SK-N-SH (cell line): ENCODE measurements at regions not wholly inside any gene's neighbourhood (a gene's known extent, or its start where the extent isn't known, plus 50 kb on each side); places are given as distances from the start of the nearest gene placed in this dataset.

Source experiments
- CTCF ChIA-PET: fragments of 300-600, 350-600 bp; formaldehyde crosslinking; extraction: SDS; loops from one replicate; lab custom pipeline; 2021; lab: Yijun Ruan, JAX
- POLR2A ChIA-PET: fragments of 350-600 bp; sonication (Branson Sonifier 250); formaldehyde crosslinking; extraction: SDS; loops from one replicate; lab custom pipeline; 2020; ENCODE audit warnings: antibody characterized with exemption, inconsistent platforms; lab: Yijun Ruan, JAX
- DNase-seq: peaks from one replicate; pipeline ENCODE4 v3.0.0; 2012
- H2AFZ ChIP-seq: fragments of 200-600 bp; sonication (generic); 2 replicates; pipeline ENCODE4 v1.8.1; 2016; ENCODE audit warnings: antibody characterized with exemption, mild to moderate bottlenecking, low read depth
- H3F3A ChIP-seq: fragments of 200-600 bp; sonication (generic); replicated peaks from 2 replicates; pipeline ENCODE3; 2016; ENCODE audit warnings: antibody characterized with exemption, mild to moderate bottlenecking; ENCODE audit not compliant: insufficient read depth
- H3K27ac ChIP-seq, 2 experiments: fragments of 200-500 bp in 1 of 2; fragments of 200-600 bp in 1 of 2; sonication (Bioruptor generic) in 1 of 2; sonication (generic), shearing (Covaris generic) in 1 of 2; 2 replicates each; pipeline versions ENCODE4 v1.5.1 to v1.6.1; 2014 to 2016; ENCODE audit warnings: low read depth in 2 of 2, inconsistent platforms in 1 of 2, low read length in 1 of 2, mild to moderate bottlenecking in 1 of 2, mixed read lengths in 1 of 2
- H3K27me3 ChIP-seq: fragments of 200-600 bp; sonication (generic), shearing (Covaris generic); 2 replicates; pipeline ENCODE4 v1.6.1; 2016; ENCODE audit warnings: mixed run types; ENCODE audit not compliant: insufficient read depth
- H3K36me3 ChIP-seq, 2 experiments: fragments of 200-500 bp in 1 of 2; fragments of 200-600 bp in 1 of 2; sonication (Bioruptor generic) in 1 of 2; sonication (generic) in 1 of 2; replicated peaks in 1 of 2; 2 replicates each; pipeline versions ENCODE3 to v1.5.1; 2014 to 2016; ENCODE audit warnings: low read length in 1 of 2, mild to moderate bottlenecking in 1 of 2; ENCODE audit not compliant: insufficient read depth in 2 of 2, control insufficient read depth in 1 of 2
- H3K4me1 ChIP-seq, 2 experiments: fragments of 200-500 bp in 1 of 2; fragments of 200-600 bp in 1 of 2; sonication (Bioruptor generic) in 1 of 2; sonication (generic), shearing (Covaris generic) in 1 of 2; 2 replicates each; pipeline versions ENCODE4 v1.5.1 to v1.6.1; 2014 to 2016; ENCODE audit warnings: low read depth in 1 of 2, low read length in 1 of 2, mixed run types in 1 of 2; ENCODE audit not compliant: insufficient read depth in 2 of 2, control insufficient read depth in 1 of 2
- H3K4me2 ChIP-seq: fragments of 200-600 bp; sonication (generic), shearing (Covaris generic); 2 replicates; pipeline ENCODE4 v1.6.1; 2017; ENCODE audit warnings: mixed run types
- H3K4me3 ChIP-seq, 2 experiments: fragments of 200-500 bp in 1 of 2; fragments of 200-600 bp in 1 of 2; sonication (Bioruptor generic) in 1 of 2; sonication (generic), shearing (Covaris generic) in 1 of 2; 2 replicates each; pipeline versions ENCODE4 v1.5.1 to v1.8.1; 2014 to 2016; ENCODE audit warnings: low read depth in 2 of 2, inconsistent platforms in 1 of 2, low read length in 1 of 2, mild to moderate bottlenecking in 1 of 2, mixed read lengths in 1 of 2, moderate library complexity in 1 of 2
- H3K79me2 ChIP-seq: fragments of 200-600 bp; sonication (generic); 2 replicates; pipeline ENCODE4 v1.8.1; 2017; ENCODE audit warnings: mild to moderate bottlenecking; ENCODE audit not compliant: insufficient read depth
- H3K9ac ChIP-seq: fragments of 200-600 bp; sonication (generic); 2 replicates; pipeline ENCODE4 v1.6.1; 2017; ENCODE audit warnings: mixed run types
- H3K9me2 ChIP-seq: fragments of 200-600 bp; sonication (generic); 2 replicates; pipeline ENCODE4 v1.6.1; 2017; ENCODE audit warnings: mixed run types
- H3K9me3 ChIP-seq: fragments of 200-600 bp; sonication (generic); 2 replicates; pipeline ENCODE4 v1.6.1; 2017; ENCODE audit warnings: mixed run types, mild to moderate bottlenecking, moderate library complexity
- H4K20me1 ChIP-seq: fragments of 200-600 bp; sonication (generic); 2 replicates; pipeline ENCODE4 v1.6.1; 2017; ENCODE audit warnings: mild to moderate bottlenecking, mixed run types; ENCODE audit not compliant: insufficient read depth
- CHD2 ChIP-seq: fragments of 150-350 bp; IDR thresholded peaks from 2 replicates; pipeline ENCODE4 v1.6.1; 2018; ENCODE audit warnings: low read length; ENCODE audit not compliant: partially characterized antibody
- ELF1 ChIP-seq: IDR thresholded peaks from 2 replicates; pipeline ENCODE4 v1.4.0; 2012
- FOSL2 ChIP-seq: IDR thresholded peaks from 2 replicates; pipeline ENCODE4 v1.4.0; 2012; ENCODE audit warnings: low read depth, mild to moderate bottlenecking, moderate library complexity, borderline replicate concordance
- FOXJ3 ChIP-seq: sonication (generic); formaldehyde crosslinking; IDR thresholded peaks from 2 replicates; pipeline ENCODE4 v1.5.1; 2020; ENCODE audit warnings: mild to moderate bottlenecking, missing genetic modification reagents
- FOXM1 ChIP-seq: IDR thresholded peaks from 2 replicates; pipeline ENCODE4 v1.4.0; 2012; ENCODE audit warnings: low read depth, mild to moderate bottlenecking
- GATA2 ChIP-seq: sonication (generic); formaldehyde crosslinking; IDR thresholded peaks from 2 replicates; pipeline ENCODE4 v1.5.0; 2020; ENCODE audit warnings: mild to moderate bottlenecking, missing genetic modification reagents
- JUND ChIP-seq: IDR thresholded peaks from 2 replicates; pipeline ENCODE4 v1.4.0; 2012
- MXI1 ChIP-seq: IDR thresholded peaks from 2 replicates; pipeline ENCODE4 v1.6.1; 2012; ENCODE audit warnings: mild to moderate bottlenecking, low read depth, low read length, improper control_type of control experiment
- NFIC ChIP-seq: IDR thresholded peaks from 2 replicates; pipeline ENCODE4 v1.4.0; 2012; ENCODE audit warnings: borderline replicate concordance
- POLR2AphosphoS5 ChIP-seq: IDR thresholded peaks from 2 replicates; pipeline ENCODE4 v1.6.1; 2012; ENCODE audit warnings: low read depth, low read length
- RCOR1 ChIP-seq: fragments of 150-350 bp; IDR thresholded peaks from 2 replicates; pipeline ENCODE4 v1.6.1; 2017; ENCODE audit warnings: antibody characterized with exemption, low read length
- RFX5 ChIP-seq: IDR thresholded peaks from 2 replicates; pipeline ENCODE4 v1.6.1; 2012; ENCODE audit warnings: mild to moderate bottlenecking, improper control_type of control experiment, low read length
- RXRA ChIP-seq: IDR thresholded peaks from 2 replicates; pipeline ENCODE4 v1.4.0; 2012; ENCODE audit warnings: low read depth, mild to moderate bottlenecking, borderline replicate concordance
- SMC3 ChIP-seq: IDR thresholded peaks from 2 replicates; pipeline ENCODE4 v1.6.1; 2012; ENCODE audit warnings: low read depth, low read length, improper control_type of control experiment
- TAF1 ChIP-seq: IDR thresholded peaks from 2 replicates; pipeline ENCODE4 v1.6.1; 2012; ENCODE audit warnings: low read depth, mild to moderate bottlenecking, low read length, moderate library complexity, borderline replicate concordance
- TCF12 ChIP-seq: IDR thresholded peaks from 2 replicates; pipeline ENCODE4 v1.4.0; 2012
- YY1 ChIP-seq: IDR thresholded peaks from 2 replicates; pipeline ENCODE4 v1.4.0; 2012; ENCODE audit warnings: low read depth, mild to moderate bottlenecking
- WGBS: methylation state at CpG from one replicate; pipeline ENCODE4 v1.1.6; 2017; ENCODE audit warnings: low lambda C conversion rate; 5-methylcytosine and 5-hydroxymethylcytosine counted together
- TF ChIP-seq, protein P1 (sequence below): IDR thresholded peaks from 2 replicates; pipeline ENCODE4 v1.4.0; 2012; ENCODE audit warnings: low read depth
- TF ChIP-seq, protein P2 (sequence below): fragments of 200-600 bp; sonication (generic); IDR thresholded peaks from 2 replicates; pipeline ENCODE4 v1.6.1; 2017; ENCODE audit warnings: antibody characterized with exemption, mild to moderate bottlenecking, moderate library complexity
- TF ChIP-seq, protein P3 (sequence below): fragments of 150-350 bp; IDR thresholded peaks from 2 replicates; pipeline ENCODE4 v1.6.1; 2017; ENCODE audit warnings: antibody characterized with exemption, low read length, low read depth, borderline replicate concordance
- TF ChIP-seq, protein P4 (sequence below): fragments of 150-350 bp; IDR thresholded peaks from 2 replicates; pipeline ENCODE4 v1.6.1; 2016; ENCODE audit warnings: mild to moderate bottlenecking, low read depth, low read length
- TF ChIP-seq, protein P5 (sequence below): IDR thresholded peaks from 2 replicates; pipeline ENCODE4 v1.4.0; 2012; ENCODE audit warnings: low read depth, borderline replicate concordance

DNA sequence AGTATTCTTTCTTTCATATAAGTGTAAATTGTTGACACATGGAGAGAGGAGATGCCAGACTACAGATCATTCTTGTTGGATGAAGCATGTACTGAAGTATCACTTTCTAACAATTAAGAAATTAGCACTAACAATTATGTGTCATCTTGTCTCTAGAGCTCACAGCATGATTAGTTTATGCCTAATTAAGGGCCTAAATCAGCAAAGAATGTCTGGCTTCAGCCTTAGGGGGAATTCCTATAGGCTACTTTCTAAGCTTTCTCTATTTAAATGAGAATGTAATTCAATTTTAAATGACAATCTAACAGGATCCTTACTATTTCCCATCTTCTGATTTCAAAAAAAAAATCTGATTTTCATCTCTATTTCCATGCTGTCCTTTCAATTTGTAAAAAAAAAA is 371.0 kb downstream of the EPHA7 start:
- no peak overlapping the region for H3K4me3 ChIP-seq
- no peaks in the 10 kb centered on the region for H4K20me1 ChIP-seq
- no peaks in the 10 kb centered on the region for H3F3A ChIP-seq
- H3K9me2 ChIP-seq, result no peaks in the 10 kb centered on the region
- H3K9ac ChIP-seq, result no peak overlapping the region
- no peaks in the 10 kb centered on the region for H3K27me3 ChIP-seq
- H3K4me1 ChIP-seq, result no peaks in the 10 kb centered on the region
- no peaks in the 10 kb centered on the region for H3K79me2 ChIP-seq
- H3K4me2 ChIP-seq, result no peak overlapping the region
- ChIA-PET POLR2A (no interaction called here), CTCF (no interaction called here)
- no peak overlapping the region for H3K27ac ChIP-seq
- H2AFZ ChIP-seq, result no peak overlapping the region
- no peaks in the 10 kb centered on the region for H3K9me3 ChIP-seq
- TF ChIP-seq RCOR1, result no peak
- no peak for TF ChIP-seq FOXM1
- TF ChIP-seq RXRA, result no peak
- TF ChIP-seq RFX5, result no peak
- TF ChIP-seq, protein P1, sequence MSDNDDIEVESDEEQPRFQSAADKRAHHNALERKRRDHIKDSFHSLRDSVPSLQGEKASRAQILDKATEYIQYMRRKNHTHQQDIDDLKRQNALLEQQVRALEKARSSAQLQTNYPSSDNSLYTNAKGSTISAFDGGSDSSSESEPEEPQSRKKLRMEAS, result no peak
- TF ChIP-seq GATA2, result no peak
- TF ChIP-seq, protein P2, sequence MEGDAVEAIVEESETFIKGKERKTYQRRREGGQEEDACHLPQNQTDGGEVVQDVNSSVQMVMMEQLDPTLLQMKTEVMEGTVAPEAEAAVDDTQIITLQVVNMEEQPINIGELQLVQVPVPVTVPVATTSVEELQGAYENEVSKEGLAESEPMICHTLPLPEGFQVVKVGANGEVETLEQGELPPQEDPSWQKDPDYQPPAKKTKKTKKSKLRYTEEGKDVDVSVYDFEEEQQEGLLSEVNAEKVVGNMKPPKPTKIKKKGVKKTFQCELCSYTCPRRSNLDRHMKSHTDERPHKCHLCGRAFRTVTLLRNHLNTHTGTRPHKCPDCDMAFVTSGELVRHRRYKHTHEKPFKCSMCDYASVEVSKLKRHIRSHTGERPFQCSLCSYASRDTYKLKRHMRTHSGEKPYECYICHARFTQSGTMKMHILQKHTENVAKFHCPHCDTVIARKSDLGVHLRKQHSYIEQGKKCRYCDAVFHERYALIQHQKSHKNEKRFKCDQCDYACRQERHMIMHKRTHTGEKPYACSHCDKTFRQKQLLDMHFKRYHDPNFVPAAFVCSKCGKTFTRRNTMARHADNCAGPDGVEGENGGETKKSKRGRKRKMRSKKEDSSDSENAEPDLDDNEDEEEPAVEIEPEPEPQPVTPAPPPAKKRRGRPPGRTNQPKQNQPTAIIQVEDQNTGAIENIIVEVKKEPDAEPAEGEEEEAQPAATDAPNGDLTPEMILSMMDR, result no peak
- no peak for TF ChIP-seq CHD2
- no peak for TF ChIP-seq YY1
- TF ChIP-seq JUND, result no peak
- TF ChIP-seq, protein P3, sequence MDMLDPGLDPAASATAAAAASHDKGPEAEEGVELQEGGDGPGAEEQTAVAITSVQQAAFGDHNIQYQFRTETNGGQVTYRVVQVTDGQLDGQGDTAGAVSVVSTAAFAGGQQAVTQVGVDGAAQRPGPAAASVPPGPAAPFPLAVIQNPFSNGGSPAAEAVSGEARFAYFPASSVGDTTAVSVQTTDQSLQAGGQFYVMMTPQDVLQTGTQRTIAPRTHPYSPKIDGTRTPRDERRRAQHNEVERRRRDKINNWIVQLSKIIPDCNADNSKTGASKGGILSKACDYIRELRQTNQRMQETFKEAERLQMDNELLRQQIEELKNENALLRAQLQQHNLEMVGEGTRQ, result no peak
- TF ChIP-seq ELF1, result no peak
- no peak for TF ChIP-seq NFIC
- TF ChIP-seq, all 33 proteins: peak for 0
- DNase-seq, result no peak
- H3K36me3 ChIP-seq, result no peaks in the 10 kb centered on the region

DNA sequence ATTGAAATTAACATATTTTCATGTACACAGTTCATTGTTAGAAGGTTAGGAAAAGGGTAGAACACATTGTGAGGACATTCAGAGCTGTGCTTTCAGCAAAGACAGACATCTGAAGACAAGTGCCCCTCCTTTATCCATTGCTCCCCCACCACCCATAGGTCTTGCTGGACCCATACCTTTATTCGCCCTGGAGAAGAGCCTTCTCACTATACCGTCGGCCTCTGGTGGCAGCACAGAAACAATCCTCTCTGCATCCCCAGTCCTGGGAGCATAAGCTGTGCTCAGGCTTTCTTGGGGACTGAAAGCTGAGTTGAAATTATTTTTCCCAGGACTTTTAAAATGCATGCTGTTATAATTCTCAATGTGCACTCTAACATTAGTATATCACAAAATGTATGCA is 372.3 kb downstream of the EPHA7 start:
- H3K9ac ChIP-seq, result no peak overlapping the region
- TF ChIP-seq TAF1 (no peak), ELF1 (no peak), JUND (no peak), MXI1 (no peak), FOSL2 (no peak), TCF12 (no peak), RFX5 (no peak), POLR2AphosphoS5 (no peak), FOXJ3 (CRISPR knock-in tag) (no peak), SMC3 (no peak), YY1 (no peak), GATA2 (no peak)
- TF ChIP-seq, protein P4, sequence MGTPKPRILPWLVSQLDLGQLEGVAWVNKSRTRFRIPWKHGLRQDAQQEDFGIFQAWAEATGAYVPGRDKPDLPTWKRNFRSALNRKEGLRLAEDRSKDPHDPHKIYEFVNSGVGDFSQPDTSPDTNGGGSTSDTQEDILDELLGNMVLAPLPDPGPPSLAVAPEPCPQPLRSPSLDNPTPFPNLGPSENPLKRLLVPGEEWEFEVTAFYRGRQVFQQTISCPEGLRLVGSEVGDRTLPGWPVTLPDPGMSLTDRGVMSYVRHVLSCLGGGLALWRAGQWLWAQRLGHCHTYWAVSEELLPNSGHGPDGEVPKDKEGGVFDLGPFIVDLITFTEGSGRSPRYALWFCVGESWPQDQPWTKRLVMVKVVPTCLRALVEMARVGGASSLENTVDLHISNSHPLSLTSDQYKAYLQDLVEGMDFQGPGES, result no peak
- TF ChIP-seq, protein P5, sequence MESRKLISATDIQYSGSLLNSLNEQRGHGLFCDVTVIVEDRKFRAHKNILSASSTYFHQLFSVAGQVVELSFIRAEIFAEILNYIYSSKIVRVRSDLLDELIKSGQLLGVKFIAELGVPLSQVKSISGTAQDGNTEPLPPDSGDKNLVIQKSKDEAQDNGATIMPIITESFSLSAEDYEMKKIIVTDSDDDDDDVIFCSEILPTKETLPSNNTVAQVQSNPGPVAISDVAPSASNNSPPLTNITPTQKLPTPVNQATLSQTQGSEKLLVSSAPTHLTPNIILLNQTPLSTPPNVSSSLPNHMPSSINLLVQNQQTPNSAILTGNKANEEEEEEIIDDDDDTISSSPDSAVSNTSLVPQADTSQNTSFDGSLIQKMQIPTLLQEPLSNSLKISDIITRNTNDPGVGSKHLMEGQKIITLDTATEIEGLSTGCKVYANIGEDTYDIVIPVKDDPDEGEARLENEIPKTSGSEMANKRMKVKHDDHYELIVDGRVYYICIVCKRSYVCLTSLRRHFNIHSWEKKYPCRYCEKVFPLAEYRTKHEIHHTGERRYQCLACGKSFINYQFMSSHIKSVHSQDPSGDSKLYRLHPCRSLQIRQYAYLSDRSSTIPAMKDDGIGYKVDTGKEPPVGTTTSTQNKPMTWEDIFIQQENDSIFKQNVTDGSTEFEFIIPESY, result no peak

More for the DNA sequence above, 372.3 kb downstream of the EPHA7 start:
- H3K27ac ChIP-seq, result no peak overlapping the region
- no peak for DNase-seq
- H3K4me2 ChIP-seq, result no peak overlapping the region
- 14% methylated on average over 3 of the region's 3 CpGs for WGBS
- ChIA-PET CTCF (interaction anchor here (0.8 kb wide), 1 partner anchor 9 kb away, joined by 3 read pairs; no protein-coding TSS in a partner anchor), POLR2A (no interaction called here)
- no peak overlapping the region for H3K4me3 ChIP-seq
- H3K9me3 ChIP-seq, result no peaks in the 10 kb centered on the region
- no peak overlapping the region for H2AFZ ChIP-seq
- no peaks in the 10 kb centered on the region for H3K9me2 ChIP-seq
- H3F3A ChIP-seq, result no peaks in the 10 kb centered on the region
- H3K36me3 ChIP-seq, result no peaks in the 10 kb centered on the region
- no peaks in the 10 kb centered on the region for H3K27me3 ChIP-seq
- no peaks in the 10 kb centered on the region for H3K79me2 ChIP-seq
- H4K20me1 ChIP-seq, result no peaks in the 10 kb centered on the region
- no peaks in the 10 kb centered on the region for H3K4me1 ChIP-seq
